ENCODE measurements at regions not wholly inside any gene's neighbourhood (a gene's known extent, or its start where the extent isn't known, plus 50 kb on each side); places are given as distances from the start of the nearest gene placed in this dataset.
"Not testable (repeated sequence)": the region's sequence is repeated elsewhere in the genome, so short reads cannot be mapped to it uniquely, and the experiment has no call there.

DNA sequence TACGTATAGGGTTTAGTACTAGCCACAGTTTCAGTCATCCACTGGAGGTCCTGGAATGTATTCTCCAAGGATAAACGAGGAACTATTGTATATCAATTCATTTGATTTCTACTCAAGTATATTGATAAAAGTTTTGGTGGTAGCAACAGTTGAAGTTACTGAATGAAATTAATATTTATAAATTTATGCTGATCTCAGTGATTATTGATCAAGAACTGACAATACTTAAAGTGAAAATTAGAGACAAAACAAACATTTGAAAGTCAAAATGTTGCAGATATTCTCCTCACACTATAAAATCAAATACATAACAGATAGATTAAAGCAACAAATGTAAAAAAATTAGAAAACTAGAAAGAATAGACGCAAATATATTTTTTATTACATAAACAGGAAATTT, 150.9 kb upstream of the SLC35G4 start:
- no peak overlapping the region for H3K27ac ChIP-seq
- TF ChIP-seq, protein P1, sequence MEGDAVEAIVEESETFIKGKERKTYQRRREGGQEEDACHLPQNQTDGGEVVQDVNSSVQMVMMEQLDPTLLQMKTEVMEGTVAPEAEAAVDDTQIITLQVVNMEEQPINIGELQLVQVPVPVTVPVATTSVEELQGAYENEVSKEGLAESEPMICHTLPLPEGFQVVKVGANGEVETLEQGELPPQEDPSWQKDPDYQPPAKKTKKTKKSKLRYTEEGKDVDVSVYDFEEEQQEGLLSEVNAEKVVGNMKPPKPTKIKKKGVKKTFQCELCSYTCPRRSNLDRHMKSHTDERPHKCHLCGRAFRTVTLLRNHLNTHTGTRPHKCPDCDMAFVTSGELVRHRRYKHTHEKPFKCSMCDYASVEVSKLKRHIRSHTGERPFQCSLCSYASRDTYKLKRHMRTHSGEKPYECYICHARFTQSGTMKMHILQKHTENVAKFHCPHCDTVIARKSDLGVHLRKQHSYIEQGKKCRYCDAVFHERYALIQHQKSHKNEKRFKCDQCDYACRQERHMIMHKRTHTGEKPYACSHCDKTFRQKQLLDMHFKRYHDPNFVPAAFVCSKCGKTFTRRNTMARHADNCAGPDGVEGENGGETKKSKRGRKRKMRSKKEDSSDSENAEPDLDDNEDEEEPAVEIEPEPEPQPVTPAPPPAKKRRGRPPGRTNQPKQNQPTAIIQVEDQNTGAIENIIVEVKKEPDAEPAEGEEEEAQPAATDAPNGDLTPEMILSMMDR (conservative IDR thresholded peaks at IDR 0.05): no peak
- TF ChIP-seq ZFX (IDR thresholded peaks at IDR 0.05): no peak

DNA sequence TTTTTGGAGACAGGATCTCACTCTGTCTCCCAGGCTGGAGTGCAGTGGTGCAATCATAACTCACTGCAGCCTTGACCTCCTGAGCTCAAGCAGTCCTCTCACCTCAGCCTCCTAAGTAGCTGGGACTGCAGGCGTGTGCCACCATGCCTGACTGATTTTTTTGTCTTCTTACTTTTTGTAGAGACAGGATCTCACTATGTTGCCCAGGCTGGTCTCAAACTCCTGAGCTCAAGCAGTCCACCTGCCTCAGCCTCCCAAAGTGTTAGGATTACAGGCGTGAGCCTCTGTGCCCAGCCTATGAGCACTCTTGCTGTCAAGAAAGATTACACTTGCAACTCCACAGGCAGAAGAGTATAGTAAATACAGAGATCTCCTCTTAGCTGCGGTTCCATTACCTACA, 151.5 kb upstream of the SLC35G4 start:
- H3K27ac ChIP-seq: not testable (repeated sequence)

DNA sequence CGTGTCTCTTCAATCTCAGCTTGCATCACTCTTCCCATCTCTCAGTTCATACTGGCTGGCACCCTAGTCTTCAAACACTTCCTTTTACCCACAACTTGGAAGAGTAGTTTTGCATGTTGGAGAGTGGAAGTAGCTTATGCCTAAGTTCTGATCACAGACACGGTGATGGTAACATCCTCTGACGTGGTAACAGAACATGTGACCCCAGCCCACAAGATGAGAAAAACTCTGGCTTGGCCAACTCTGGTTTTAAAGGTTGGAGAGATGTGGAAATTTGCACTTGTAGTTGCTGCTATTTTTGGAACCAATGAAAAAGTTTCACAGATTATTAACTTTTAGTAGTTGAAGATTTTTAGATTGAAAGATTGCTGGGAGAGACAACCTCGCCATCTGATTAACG, 155.4 kb upstream of the SLC35G4 start:
- no peak overlapping the region for H3K27ac ChIP-seq
- no peak for TF ChIP-seq ZFX (IDR thresholded peaks at IDR 0.05)
- TF ChIP-seq, protein P1 (conservative IDR thresholded peaks at IDR 0.05): no peak

DNA sequence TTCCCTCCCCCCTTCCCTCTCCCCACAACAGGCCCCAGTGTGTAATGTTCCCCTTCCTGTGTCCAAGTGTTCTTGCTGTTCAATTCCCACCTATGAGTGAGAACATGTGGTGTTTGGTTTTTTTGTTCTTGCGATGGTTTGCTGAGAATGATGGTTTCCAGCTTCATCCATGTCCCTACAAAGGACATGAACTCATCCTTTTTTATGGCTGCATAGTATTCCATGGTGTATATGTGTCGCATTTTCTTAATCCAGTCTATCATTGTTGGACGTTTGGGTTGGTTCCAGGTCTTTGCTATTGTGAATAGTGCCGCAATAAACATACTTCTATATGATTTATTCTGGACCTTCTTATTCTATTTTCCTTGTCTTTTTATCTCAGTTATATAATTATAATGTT, 165.2 kb upstream of the SLC35G4 start:
- H3K27ac ChIP-seq: not testable (repeated sequence)

DNA sequence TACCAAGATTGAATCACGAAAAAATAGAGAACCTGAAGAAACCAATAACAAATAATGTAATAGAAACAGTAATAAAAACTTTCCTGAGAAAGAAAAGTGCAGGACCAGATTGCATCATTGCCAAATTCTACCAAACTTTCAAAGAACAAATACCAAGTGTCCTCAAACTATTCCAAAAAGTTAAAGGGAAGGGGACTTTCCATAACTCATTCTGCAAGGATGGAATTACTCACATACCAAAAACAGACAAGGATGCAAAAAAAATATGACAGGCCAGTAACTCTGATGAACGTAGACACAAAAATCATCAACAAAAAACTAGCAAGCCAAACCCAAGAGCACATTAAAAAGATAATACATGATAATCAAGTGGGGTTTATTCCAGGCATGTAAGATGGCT, 172.3 kb upstream of the SLC35G4 start:
- H3K27ac ChIP-seq: no peak overlapping the region
- TF ChIP-seq ZFX (IDR thresholded peaks at IDR 0.05): no peak
- TF ChIP-seq, protein P1 (conservative IDR thresholded peaks at IDR 0.05): no peak

DNA sequence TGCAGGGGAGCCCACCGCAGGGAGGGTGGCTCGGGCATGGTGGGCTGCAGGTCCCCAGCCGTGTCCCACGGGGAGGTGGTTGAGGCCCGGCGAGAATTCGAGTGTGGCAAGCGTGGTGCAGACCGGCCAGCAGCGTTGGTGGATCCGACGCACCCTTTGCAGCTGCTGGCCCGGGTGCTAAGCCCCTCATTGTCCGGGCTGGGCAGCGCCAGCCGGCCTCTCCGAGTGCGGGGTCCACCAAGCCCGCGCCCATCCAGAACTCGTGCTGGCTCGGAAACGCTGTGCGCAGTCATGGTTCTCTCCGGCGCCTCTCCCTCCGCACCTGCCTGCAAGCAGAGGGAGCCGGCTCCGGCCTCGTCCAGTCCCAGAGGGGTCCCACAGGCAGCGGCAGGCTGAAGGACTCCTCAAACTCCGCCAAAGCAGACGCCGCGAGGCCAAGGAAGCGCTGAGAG, 177.0 kb upstream of the SLC35G4 start:
- TF ChIP-seq, protein P1 (conservative IDR thresholded peaks at IDR 0.05): no peak
- TF ChIP-seq ZFX (IDR thresholded peaks at IDR 0.05): no peak
- H3K27ac ChIP-seq: no peak overlapping the region

DNA sequence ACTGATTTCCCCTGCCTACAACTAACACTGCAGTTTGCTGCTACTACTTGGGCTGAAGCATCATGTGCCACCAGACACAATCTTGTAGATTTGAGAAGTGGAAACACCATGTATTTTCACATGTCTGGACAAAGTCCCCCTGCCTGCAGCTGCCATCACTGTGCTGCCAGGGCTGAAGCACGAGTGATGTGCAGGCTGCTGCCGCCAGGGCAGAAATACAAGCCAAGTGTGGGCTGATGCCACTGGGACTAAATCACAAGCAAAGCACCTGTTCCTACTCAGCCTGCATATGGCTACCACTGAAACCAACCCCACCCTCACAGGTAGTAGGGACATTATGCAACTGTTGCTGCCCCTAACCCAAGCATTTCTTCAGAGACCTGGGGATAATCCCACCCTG, 179.5 kb upstream of the SLC35G4 start:
- TF ChIP-seq, protein P1 (conservative IDR thresholded peaks at IDR 0.05): no peak
- no peak for TF ChIP-seq ZFX (IDR thresholded peaks at IDR 0.05)
- H3K27ac ChIP-seq: no peak overlapping the region

DNA sequence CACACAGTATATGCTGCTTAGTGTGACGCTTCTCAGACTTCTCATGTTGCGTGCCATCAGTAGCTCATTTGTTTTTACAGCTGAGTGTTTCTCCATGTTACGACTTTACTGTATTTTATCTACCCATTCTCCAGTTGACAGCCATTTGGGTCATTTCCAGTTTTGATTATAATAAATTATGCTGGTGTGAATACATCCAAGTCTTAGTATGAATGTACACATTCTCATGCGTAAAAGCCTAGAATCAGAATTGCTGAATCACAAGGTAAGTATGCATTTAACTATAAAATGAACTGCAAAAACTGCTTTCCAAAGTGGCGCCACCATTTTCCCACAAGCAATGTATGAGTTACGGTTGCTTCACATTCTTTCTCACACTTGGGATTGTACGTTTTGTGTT, 184.2 kb upstream of the SLC35G4 start:
- no peak overlapping the region for H3K27ac ChIP-seq
- TF ChIP-seq, protein P1 (conservative IDR thresholded peaks at IDR 0.05): no peak
- no peak for TF ChIP-seq ZFX (IDR thresholded peaks at IDR 0.05)

DNA sequence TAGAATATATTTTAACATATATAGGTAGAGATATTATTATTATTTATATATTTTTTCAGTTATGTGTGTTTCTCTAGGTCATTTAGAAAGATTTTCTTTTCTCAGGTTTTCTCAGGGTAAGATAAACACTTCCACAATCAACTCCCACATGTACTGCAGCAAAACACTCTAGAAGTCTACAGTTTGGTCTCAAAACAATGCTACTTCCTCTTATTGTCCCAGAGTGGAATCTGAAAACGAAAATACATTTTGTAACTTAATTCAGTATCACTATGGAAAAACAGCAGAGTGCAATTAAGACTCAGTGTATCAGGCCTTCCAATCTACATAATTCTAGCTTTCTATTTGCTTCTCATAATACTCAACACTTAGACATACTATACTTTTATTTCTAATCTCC, 190.1 kb upstream of the SLC35G4 start:
- TF ChIP-seq, protein P1 (conservative IDR thresholded peaks at IDR 0.05): no peak
- TF ChIP-seq ZFX (IDR thresholded peaks at IDR 0.05): no peak
- no peak overlapping the region for H3K27ac ChIP-seq
